AG10803 (cell line): ENCODE measurements at regions not wholly inside any gene's neighbourhood (a gene's known extent, or its start where the extent isn't known, plus 50 kb on each side); places are given as distances from the start of the nearest gene placed in this dataset.
"Not testable (repeated sequence)": the region's sequence is repeated elsewhere in the genome, so short reads cannot be mapped to it uniquely, and the experiment has no call there.

ENCODE experiments used
- DNase-seq: peaks from one replicate; pipeline ENCODE4 v3.0.0; 2010; ENCODE audit warnings: low read depth
- H3K4me3 ChIP-seq: 2 replicates; pipeline ENCODE4 v1.5.1; 2011; ENCODE audit warnings: mild to moderate bottlenecking, low read length, control low read depth
- TF ChIP-seq, protein P1 (sequence below): conservative IDR thresholded peaks from 2 replicates; pipeline ENCODE4 v1.5.1; 2011; ENCODE audit warnings: mild to moderate bottlenecking, low read length, control low read depth, inconsistent platforms

DNA sequence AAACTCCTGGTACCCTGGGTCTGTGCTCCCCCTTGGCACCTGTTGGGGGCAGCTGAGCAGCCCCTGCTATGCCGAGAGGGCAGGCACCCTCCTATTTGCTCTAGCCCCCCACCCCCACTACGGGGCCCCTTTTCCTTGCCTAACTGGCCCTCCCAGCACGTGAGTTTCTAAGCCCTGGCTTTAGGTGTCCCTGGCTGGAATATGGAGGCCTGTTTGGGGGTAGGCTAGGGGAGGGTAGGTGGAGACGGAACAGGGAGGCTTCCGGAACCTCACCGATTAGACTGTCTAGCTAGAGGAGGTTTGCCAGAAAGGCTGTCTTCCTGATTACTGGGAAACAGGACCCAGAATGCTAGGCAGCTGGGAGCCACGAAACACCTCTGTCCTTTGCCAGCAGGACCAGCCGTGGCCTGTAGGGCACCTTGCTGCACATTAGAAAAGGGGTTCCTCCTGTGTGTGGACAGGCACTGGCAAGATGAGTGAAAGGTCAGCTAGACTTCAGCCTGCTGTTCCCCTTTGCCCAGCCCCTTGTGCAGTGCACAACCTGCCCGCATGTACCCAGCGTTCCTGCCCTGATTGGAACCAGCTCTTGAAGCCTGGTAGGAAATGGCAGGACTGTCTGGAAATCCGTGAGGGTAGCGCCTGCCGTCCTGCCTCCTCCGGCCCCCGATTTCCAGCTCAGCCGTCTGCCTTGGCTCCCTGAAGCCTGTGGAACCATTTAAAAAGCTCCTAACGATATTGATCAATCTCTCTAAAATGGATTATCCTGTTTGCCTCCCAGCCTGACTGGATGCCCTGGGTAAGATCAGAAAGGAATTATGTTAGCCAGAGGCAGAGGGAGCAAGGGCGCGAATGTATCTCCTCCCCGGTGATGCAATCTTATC lies 83.4 kb upstream of the GSE1 start:
- DNase-seq, result no peak
- no peak overlapping the region for H3K4me3 ChIP-seq
- TF ChIP-seq, protein P1, sequence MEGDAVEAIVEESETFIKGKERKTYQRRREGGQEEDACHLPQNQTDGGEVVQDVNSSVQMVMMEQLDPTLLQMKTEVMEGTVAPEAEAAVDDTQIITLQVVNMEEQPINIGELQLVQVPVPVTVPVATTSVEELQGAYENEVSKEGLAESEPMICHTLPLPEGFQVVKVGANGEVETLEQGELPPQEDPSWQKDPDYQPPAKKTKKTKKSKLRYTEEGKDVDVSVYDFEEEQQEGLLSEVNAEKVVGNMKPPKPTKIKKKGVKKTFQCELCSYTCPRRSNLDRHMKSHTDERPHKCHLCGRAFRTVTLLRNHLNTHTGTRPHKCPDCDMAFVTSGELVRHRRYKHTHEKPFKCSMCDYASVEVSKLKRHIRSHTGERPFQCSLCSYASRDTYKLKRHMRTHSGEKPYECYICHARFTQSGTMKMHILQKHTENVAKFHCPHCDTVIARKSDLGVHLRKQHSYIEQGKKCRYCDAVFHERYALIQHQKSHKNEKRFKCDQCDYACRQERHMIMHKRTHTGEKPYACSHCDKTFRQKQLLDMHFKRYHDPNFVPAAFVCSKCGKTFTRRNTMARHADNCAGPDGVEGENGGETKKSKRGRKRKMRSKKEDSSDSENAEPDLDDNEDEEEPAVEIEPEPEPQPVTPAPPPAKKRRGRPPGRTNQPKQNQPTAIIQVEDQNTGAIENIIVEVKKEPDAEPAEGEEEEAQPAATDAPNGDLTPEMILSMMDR, result no peak

DNA sequence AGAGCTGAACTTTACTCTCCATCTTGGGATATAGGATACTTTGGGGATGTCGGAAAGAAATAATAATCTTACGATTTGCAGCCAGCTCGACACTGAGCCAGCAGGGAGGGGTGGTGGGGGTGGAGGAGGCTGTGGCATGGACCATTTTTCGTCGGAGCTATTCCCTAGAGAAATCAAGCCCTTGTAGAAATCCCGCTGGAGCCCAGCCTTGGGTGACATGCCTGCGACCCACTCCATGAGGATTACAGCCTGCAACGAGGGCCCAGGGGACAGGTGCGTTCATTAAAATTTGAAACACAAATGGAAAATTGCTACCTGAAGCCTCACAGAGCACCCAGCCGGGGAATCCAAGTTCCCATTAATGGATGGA lies 82.8 kb upstream of the GSE1 start:
- TF ChIP-seq, protein P1, result no peak
- no peak overlapping the region for H3K4me3 ChIP-seq
- no peak for DNase-seq

DNA sequence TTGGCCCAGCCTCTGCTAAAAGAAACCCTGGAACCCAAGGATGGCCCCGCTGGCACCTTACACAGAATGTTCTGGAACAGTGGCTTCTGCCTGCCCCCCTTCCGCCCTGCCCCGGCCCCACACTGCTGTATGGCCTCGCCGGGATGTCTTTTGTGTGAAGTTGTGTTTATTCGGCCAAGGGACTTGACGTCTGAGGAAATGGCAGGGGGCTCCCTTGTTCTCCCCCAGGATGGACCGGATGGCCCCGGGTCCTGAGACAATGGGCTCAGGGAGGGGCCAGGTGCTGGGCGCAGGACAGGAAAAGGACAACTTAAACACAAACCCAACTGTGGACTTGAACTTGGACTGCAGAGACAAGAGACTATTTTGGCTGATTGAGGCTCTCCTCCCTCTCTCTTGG lies 81.6 kb upstream of the GSE1 start:
- no peak overlapping the region for H3K4me3 ChIP-seq
- no peak for DNase-seq
- TF ChIP-seq, protein P1, result no peak

DNA sequence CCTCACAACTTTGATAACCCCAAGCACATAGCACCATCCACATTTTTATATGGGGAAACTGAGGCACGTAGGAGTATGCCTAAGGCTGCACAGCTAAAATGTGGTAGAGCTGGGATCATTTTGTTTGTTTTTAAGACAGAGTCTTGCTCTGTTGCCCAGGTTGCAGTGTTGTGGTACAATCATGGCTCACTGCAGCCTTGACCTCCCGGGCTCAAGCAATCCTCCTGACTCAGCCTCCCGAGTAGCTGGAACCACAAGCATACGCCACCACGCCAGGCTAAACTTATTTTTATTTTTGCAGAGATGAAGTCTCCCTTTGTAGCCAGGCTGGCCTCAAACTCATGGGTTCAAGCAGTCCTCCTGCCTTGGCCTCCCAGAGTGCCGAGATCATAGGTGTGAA lies 81.0 kb upstream of the GSE1 start:
- no peak overlapping the region for H3K4me3 ChIP-seq
- TF ChIP-seq, protein P1, result no peak
- DNase-seq, result no peak

DNA sequence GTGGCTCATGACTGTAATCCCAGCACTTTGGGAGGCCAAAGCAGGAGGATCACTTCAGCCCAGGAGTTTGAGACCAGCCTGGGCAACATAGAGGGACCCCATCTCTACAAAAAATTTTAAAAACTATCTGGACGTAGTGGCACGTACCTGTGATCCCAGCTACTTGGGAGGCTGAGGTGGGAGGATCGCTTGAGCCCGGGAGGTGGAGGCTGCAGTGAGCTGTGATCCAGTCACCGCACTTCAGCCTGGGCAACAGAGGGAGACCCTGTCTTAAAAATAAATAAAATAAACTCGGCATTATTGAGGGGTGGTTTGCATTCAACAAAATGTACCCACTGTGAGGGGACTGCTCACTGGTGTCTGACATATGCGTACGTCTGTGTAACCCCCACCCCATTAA lies 79.5 kb upstream of the GSE1 start:
- DNase-seq, result not testable (repeated sequence)

DNA sequence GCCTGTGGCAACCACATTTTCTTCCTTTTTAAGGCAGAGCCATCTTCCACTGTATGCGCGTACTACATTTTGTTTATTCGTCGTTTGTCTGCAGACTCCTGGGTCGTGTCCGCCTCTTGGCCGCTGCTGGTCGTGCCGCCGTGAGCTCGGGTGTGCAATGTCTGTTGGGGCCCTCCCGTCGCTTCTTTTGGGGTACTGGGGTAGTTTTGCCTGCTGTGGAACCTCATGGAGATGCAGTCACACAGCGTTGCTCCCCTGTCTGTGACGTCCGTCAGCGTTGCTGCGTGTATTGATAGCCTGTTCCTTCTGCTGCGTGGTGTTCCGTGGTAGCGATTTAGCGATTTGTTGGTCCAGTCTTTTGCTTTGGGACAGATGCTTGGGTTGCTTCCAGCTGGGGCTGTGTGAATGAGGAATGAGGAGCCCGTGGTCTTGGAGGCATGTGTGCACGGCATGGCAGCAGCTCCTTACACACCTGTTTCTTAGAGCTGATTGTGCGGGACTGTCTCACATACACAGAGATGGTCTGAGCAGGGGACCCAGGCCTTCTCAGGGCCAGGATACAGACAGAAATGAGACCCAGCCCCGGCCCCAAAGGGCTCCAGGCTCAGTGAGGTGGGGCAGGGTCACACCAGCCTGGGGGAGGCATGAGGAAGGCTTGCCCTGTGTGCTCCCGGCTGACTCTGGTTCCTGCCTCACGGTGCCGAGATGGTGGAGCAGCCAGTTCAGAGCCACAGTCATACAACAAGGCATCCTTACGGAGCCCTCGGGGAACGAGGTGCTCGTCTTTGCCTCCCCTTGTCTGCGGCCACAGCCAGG lies 78.4 kb upstream of the GSE1 start:
- H3K4me3 ChIP-seq, result no peak overlapping the region
- DNase-seq, result no peak
- TF ChIP-seq, protein P1, result no peak

More for the DNA sequence above, 79.5 kb upstream of the GSE1 start:
- H3K4me3 ChIP-seq, result not testable (repeated sequence)

DNA sequence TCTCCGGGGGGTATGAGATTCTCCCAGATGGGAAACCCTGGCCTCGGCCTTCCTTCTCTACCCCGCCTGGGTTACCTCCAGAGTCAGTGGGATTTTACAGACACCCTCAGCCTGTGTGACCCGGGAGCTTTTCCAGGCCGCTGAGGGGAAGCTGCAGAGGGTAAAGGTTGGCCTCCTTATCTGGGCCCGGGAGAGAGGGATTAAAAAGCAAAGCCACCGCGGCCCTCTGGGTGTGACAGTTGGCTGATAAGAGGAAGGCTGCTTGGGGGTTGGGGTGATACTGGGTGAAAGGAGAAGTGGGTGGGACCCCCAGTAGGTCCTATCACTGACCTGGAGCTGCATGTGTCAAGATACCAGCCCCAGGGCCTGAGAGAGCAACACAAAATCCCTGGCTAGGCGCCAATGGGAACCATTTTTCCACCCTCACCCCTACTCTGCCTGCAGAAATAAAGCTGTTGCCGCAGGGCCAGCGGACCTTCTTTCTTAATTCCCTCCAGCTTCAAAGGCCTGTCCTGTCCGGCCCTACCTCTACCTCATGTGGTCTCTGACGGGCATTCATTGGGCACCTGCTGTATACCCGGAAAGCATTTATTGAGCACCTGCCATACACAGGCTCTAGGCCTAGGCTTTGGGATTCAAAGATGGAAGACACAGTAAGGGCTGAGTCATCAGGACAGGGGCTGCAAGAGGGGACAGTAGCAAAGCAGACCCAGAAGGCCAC lies 77.6 kb upstream of the GSE1 start:
- TF ChIP-seq, protein P1, result no peak
- no peak for DNase-seq
- no peak overlapping the region for H3K4me3 ChIP-seq
